ENCODE measurements at regions not wholly inside any gene's neighbourhood (a gene's known extent, or its start where the extent isn't known, plus 50 kb on each side); places are given as distances from the start of the nearest gene placed in this dataset.

GRCh38 chr16:13806671-13807070, 113.3 kb upstream of the ERCC4 start:
- DNase-seq (ENCODE audit: extremely low spot score), result no peak
- intact Hi-C loops (cut with DNase I), result no loop called here
- 46% methylated on average over 5 of the region's 5 CpGs for WGBS
- Histone ChIP-seq H3K9me3 (no peaks in the 10 kb centered on the region), H3K27ac (replicated peaks in 1 of 4) (no peak overlapping the region), H3K27me3 (no peaks in the 10 kb centered on the region), H3K4me1 (no peaks in the 10 kb centered on the region), H3K36me3 (no peaks in the 10 kb centered on the region), H3K4me3 (no peak overlapping the region)
- TF ChIP-seq POLR2AphosphoS5 (IDR thresholded peaks at IDR 0.05) (no peak), CTCF (IDR thresholded peaks at IDR 0.05) (no peak), POLR2A (IDR thresholded peaks at IDR 0.05; ENCODE audit: low read depth) (no peak), EP300 (IDR thresholded peaks at IDR 0.05) (no peak)

GRCh38 chr16:13808102-13808501, 111.9 kb upstream of the ERCC4 start:
- Histone ChIP-seq H3K27me3 (no peaks in the 10 kb centered on the region), H3K4me1 (no peaks in the 10 kb centered on the region), H3K9me3 (no peaks in the 10 kb centered on the region), H3K4me3 (no peak overlapping the region), H3K36me3 (no peaks in the 10 kb centered on the region), H3K27ac (replicated peaks in 1 of 4) (no peak overlapping the region)
- WGBS, result 86% methylated on average over 8 of the region's 8 CpGs
- no peak for DNase-seq (ENCODE audit: extremely low spot score)
- intact Hi-C loops (cut with DNase I), result no loop called here
- TF ChIP-seq CTCF (IDR thresholded peaks at IDR 0.05), result no peak
- TF ChIP-seq POLR2A (IDR thresholded peaks at IDR 0.05; ENCODE audit: low read depth), result no peak
- TF ChIP-seq POLR2AphosphoS5 (IDR thresholded peaks at IDR 0.05), result no peak
- no peak for TF ChIP-seq EP300 (IDR thresholded peaks at IDR 0.05)

GRCh38 chr16:13809765-13810164, 110.2 kb upstream of the ERCC4 start:
- H3K27ac ChIP-seq (replicated peaks in 1 of 4), result no peak overlapping the region
- intact Hi-C loops (cut with DNase I), result no loop called here
- H3K4me1 ChIP-seq, result no peaks in the 10 kb centered on the region
- TF ChIP-seq POLR2AphosphoS5 (IDR thresholded peaks at IDR 0.05), result no peak
- TF ChIP-seq EP300 (IDR thresholded peaks at IDR 0.05), result no peak
- no peak for TF ChIP-seq POLR2A (IDR thresholded peaks at IDR 0.05; ENCODE audit: low read depth)
- no peak for TF ChIP-seq CTCF (IDR thresholded peaks at IDR 0.05)
- no peak overlapping the region for H3K4me3 ChIP-seq
- no peak for DNase-seq (ENCODE audit: extremely low spot score)
- H3K27me3 ChIP-seq, result peaks cover 0 to 9% (median 0%) of the 10 kb centered on the region in 4 donors
- H3K9me3 ChIP-seq, result peaks cover 0 to 5% (median 0%) of the 10 kb centered on the region in 4 donors
- H3K36me3 ChIP-seq, result no peaks in the 10 kb centered on the region

GRCh38 chr16:13811834-13812233, 108.1 kb upstream of the ERCC4 start:
- Histone ChIP-seq H3K4me1 (no peaks in the 10 kb centered on the region), H3K4me3 (no peak overlapping the region), H3K9me3 (peaks cover 0 to 5% (median 0%) of the 10 kb centered on the region in 4 donors), H3K27me3 (peaks cover 0 to 12% (median 0%) of the 10 kb centered on the region in 4 donors), H3K36me3 (no peaks in the 10 kb centered on the region), H3K27ac (replicated peaks in 1 of 4) (no peak overlapping the region)
- 75% methylated on average over 3 of the region's 3 CpGs for WGBS
- intact Hi-C loops (cut with DNase I), result no loop called here
- TF ChIP-seq CTCF (IDR thresholded peaks at IDR 0.05) (no peak), POLR2AphosphoS5 (IDR thresholded peaks at IDR 0.05) (no peak), EP300 (IDR thresholded peaks at IDR 0.05) (no peak), POLR2A (IDR thresholded peaks at IDR 0.05; ENCODE audit: low read depth) (no peak)
- no peak for DNase-seq (ENCODE audit: extremely low spot score)

- intact Hi-C loops (cut with DNase I), result no loop called here
- TF ChIP-seq POLR2A (IDR thresholded peaks at IDR 0.05; ENCODE audit: low read depth) (no peak), EP300 (IDR thresholded peaks at IDR 0.05) (no peak), CTCF (IDR thresholded peaks at IDR 0.05) (no peak), POLR2AphosphoS5 (IDR thresholded peaks at IDR 0.05) (no peak)
Observed at GRCh38 chr16:13816701-13817100, 103.3 kb upstream of the ERCC4 start.

More at GRCh38 chr16:13816701-13817100, 103.3 kb upstream of the ERCC4 start:
- DNase-seq (ENCODE audit: extremely low spot score), result no peak
- Histone ChIP-seq H3K27me3 (peaks cover 0 to 17% (median 0%) of the 10 kb centered on the region in 4 donors), H3K36me3 (no peaks in the 10 kb centered on the region), H3K9me3 (peaks cover 0 to 5% (median 0%) of the 10 kb centered on the region in 4 donors), H3K4me3 (no peak overlapping the region), H3K27ac (replicated peaks in 1 of 4) (no peak overlapping the region), H3K4me1 (peaks cover 0 to 9% (median 0%) of the 10 kb centered on the region in 4 donors)
